ENCODE measurements at regions not wholly inside any gene's neighbourhood (a gene's known extent, or its start where the extent isn't known, plus 50 kb on each side); places are given as distances from the start of the nearest gene placed in this dataset.

DNA sequence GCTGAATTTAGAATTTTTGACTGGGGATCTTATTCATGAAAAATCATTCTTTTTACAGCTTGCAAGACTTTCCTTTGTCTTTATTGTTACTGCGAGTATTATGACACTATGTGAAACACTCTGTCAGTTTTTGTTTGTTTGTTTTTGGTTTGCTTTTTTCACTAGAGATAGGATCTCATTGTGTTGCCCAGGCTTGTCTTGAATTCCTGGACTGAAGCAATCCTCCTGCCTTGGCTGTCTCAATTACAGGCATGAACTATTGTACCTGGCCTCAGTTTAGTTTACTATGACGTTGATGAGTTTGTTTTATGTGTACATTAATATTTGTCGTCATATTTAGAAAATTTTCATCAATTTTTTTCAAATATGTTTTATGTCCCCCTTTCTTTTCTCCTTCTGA lies 1030.0 kb upstream of the PRR20A start:
- TF ChIP-seq EP300 (IDR thresholded peaks at IDR 0.05), result no peak
- TF ChIP-seq, protein P1, sequence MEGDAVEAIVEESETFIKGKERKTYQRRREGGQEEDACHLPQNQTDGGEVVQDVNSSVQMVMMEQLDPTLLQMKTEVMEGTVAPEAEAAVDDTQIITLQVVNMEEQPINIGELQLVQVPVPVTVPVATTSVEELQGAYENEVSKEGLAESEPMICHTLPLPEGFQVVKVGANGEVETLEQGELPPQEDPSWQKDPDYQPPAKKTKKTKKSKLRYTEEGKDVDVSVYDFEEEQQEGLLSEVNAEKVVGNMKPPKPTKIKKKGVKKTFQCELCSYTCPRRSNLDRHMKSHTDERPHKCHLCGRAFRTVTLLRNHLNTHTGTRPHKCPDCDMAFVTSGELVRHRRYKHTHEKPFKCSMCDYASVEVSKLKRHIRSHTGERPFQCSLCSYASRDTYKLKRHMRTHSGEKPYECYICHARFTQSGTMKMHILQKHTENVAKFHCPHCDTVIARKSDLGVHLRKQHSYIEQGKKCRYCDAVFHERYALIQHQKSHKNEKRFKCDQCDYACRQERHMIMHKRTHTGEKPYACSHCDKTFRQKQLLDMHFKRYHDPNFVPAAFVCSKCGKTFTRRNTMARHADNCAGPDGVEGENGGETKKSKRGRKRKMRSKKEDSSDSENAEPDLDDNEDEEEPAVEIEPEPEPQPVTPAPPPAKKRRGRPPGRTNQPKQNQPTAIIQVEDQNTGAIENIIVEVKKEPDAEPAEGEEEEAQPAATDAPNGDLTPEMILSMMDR (IDR thresholded peaks at IDR 0.05), result no peak

Measured in tibial nerve (tissue), 4 donors.